ENCODE measurements at regions not wholly inside any gene's neighbourhood (a gene's known extent, or its start where the extent isn't known, plus 50 kb on each side); places are given as distances from the start of the nearest gene placed in this dataset.

- no peak overlapping the region for H3K4me3 ChIP-seq
- H3K36me3 ChIP-seq, result no peaks in the 10 kb centered on the region
- H3K4me1 ChIP-seq, result no peaks in the 10 kb centered on the region
- TF ChIP-seq POLR2A (IDR thresholded peaks at IDR 0.05) (no peak), CTCF (IDR thresholded peaks at IDR 0.05) (no peak)
- H3K27me3 ChIP-seq, result no peaks in the 10 kb centered on the region
- no peaks in the 10 kb centered on the region for H3K9me3 ChIP-seq
- DNase-seq, result no peak
- H3K27ac ChIP-seq, result no peak overlapping the region
These were observed 52.0 kb upstream of the CYYR1 start for GRCh38 chr21:26624983-26625519.
